ENCODE measurements at regions not wholly inside any gene's neighbourhood (a gene's known extent, or its start where the extent isn't known, plus 50 kb on each side); places are given as distances from the start of the nearest gene placed in this dataset.

- TF ChIP-seq POLR2AphosphoS5 (IDR thresholded peaks at IDR 0.05; ENCODE audit: low read depth, low read length) (no peak), REST (IDR thresholded peaks at IDR 0.05; ENCODE audit: insufficient read depth in 1 of 2, low read depth in 2 of 2, low read length in 1 of 2) (no peak), SIN3A (IDR thresholded peaks at IDR 0.05; ENCODE audit: borderline replicate concordance, insufficient read depth, low read depth, low read length) (no peak), TCF7L2 (IDR thresholded peaks at IDR 0.05; ENCODE audit: low read depth, low read length) (no peak)
- TF ChIP-seq, protein P1, sequence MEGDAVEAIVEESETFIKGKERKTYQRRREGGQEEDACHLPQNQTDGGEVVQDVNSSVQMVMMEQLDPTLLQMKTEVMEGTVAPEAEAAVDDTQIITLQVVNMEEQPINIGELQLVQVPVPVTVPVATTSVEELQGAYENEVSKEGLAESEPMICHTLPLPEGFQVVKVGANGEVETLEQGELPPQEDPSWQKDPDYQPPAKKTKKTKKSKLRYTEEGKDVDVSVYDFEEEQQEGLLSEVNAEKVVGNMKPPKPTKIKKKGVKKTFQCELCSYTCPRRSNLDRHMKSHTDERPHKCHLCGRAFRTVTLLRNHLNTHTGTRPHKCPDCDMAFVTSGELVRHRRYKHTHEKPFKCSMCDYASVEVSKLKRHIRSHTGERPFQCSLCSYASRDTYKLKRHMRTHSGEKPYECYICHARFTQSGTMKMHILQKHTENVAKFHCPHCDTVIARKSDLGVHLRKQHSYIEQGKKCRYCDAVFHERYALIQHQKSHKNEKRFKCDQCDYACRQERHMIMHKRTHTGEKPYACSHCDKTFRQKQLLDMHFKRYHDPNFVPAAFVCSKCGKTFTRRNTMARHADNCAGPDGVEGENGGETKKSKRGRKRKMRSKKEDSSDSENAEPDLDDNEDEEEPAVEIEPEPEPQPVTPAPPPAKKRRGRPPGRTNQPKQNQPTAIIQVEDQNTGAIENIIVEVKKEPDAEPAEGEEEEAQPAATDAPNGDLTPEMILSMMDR (IDR thresholded peaks at IDR 0.05), result no peak
Observed at GRCh38 chr18:55841314-55841713, 253.3 kb upstream of the TCF4 start.

Measured in Panc1 (cell line).